Retinal pigment epithelial cell (primary cell): ENCODE measurements at regions not wholly inside any gene's neighbourhood (a gene's known extent, or its start where the extent isn't known, plus 50 kb on each side); places are given as distances from the start of the nearest gene placed in this dataset.

Experiments
- DNase-seq: peaks from one replicate; pipeline ENCODE4 v3.0.0-alpha.2; 2010; ENCODE audit warnings: low read depth
- H3K4me3 ChIP-seq: 2 replicates; pipeline ENCODE4 v1.5.1; 2011; ENCODE audit warnings: mild to moderate bottlenecking, low read length, control low read depth, moderate library complexity
- TF ChIP-seq, protein P1 (sequence below): conservative IDR thresholded peaks from 2 replicates; pipeline ENCODE4 v1.5.1; 2011; ENCODE audit warnings: low read depth, low read length, control low read depth, inconsistent platforms

DNA sequence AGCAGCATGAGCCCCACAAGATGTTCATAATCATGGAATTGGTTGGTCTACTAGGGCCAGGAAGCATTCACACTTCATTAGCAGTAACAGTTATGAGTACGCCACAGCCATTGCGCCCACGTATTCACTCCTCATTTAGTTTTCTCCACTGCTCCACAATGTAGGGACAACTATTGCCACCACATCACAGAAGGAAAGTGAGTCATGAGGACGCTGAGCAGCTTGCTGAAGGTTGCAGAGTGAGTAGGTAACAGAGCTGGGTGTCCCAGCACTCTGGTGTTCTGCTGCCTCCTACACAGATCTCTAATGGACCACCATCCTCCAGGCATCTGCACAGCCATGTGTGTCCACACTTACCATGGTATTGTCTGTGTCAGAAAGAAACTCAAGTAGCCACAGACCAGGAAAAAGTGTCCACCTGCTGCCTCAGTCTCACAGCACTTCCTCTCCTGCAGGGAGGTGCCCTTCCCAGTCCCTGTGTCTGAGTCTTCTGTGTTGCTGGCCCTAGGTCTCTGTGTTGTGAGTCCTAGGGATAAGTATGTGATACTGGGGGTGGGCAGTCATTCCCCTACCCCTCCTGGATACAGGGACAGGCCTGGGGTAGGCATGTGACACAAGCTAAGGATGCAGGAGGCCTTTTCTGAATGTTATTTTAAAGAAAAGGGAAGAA is 103.9 kb downstream of the TTLL2 start:
- DNase-seq: no peak
- H3K4me3 ChIP-seq: no peak overlapping the region
- TF ChIP-seq, protein P1, sequence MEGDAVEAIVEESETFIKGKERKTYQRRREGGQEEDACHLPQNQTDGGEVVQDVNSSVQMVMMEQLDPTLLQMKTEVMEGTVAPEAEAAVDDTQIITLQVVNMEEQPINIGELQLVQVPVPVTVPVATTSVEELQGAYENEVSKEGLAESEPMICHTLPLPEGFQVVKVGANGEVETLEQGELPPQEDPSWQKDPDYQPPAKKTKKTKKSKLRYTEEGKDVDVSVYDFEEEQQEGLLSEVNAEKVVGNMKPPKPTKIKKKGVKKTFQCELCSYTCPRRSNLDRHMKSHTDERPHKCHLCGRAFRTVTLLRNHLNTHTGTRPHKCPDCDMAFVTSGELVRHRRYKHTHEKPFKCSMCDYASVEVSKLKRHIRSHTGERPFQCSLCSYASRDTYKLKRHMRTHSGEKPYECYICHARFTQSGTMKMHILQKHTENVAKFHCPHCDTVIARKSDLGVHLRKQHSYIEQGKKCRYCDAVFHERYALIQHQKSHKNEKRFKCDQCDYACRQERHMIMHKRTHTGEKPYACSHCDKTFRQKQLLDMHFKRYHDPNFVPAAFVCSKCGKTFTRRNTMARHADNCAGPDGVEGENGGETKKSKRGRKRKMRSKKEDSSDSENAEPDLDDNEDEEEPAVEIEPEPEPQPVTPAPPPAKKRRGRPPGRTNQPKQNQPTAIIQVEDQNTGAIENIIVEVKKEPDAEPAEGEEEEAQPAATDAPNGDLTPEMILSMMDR: no peak

DNA sequence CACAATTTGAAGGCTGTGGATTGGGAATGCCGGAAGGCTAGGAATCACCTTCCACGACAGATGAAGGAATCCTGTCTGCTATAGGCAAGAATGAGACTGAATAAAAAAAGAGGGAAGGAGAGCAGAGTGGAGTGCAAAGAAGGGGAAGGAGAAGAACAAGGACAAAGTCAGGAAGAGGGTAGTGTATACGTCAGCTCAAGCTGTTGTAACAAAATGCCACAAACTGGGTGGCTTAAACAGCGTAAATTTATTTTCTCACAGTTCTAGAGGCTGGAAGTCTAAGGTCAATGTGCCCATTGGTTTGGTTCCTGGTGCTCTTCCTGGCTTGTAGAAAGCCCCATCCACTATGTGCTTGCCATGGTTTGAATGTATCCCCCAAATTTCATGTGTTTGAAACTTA is 104.5 kb downstream of the TTLL2 start:
- TF ChIP-seq, protein P1: no peak
- H3K4me3 ChIP-seq: no peak overlapping the region
- no peak for DNase-seq

DNA sequence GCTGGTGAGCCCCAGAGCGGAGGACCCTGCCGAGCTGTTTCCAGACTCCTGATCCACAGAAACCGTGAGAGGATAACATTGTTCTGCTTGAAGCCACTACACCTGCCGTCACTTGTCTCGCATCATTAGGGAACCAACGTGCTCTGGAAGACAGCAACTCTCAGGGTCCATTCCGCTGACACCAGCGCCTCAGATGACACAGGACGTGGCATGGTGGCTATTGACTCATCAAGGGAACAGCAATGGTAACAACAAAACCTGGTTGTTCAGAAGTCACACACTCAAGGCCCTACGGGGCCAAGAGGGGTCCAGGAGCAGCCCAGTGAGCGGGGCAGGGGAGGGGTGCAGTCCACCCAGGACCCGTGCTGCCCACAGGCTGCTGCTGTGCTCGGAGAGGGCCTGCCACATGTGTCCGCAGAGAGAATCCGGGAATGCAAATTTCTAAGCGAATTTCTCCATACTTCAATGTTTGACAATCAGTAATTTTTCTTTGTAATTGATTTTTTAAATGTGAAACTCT is 110.4 kb downstream of the TTLL2 start:
- TF ChIP-seq, protein P1: no peak
- no peak for DNase-seq
- H3K4me3 ChIP-seq: no peak overlapping the region

DNA sequence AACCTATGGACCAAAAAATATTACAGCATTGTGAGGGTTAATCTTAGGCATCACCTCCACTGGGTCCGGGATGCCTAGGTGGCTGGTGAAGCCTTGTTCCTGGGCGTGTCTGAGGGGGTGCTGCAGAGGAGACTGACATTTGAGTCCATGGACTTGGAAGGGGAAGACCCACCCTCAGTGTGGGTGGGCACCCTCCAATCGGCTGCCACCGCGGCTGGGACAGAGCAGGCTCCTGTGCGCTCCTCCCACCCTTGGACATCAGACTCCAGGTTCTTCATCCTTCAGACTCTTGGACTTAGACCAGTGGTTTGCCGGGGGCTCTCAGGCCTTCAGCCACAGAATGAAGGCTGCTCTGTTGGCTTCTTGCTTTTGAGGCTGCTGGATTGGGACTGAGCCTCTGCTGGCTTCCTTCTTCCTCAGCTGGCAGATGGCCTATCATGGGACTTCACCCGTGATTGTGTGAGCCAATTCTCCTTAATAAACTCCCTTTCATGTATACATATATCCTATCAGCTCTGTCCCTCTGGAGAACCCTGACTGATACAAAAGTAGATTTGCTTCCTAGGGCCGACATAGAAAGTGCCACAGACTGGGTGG is 113.1 kb downstream of the TTLL2 start:
- TF ChIP-seq, protein P1: no peak
- DNase-seq: no peak
- H3K4me3 ChIP-seq: no peak overlapping the region

DNA sequence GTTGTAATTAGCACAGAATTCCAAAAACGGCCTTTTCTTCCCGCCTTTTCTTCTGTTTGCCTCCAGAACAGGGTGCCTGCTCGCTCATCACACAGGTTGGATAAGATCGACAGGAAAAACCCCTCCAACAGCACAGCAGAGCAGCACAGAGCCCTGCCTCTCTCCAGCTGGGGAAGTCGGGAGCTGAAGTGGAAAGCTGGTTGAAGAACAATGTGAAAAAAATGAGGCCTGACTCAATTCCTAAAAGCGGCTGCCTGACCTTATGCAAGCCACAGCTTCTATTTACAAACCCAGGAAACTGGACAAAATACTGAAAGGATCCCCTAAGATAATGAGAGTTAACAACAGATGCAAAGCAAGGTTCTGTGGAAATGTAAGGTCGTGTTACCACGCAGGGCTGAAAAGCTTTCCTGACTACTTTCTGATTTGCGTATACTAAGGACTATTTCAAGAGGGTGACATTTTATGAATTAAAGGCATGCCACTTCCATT is 116.9 kb downstream of the TTLL2 start:
- H3K4me3 ChIP-seq: no peak overlapping the region
- TF ChIP-seq, protein P1: no peak
- no peak for DNase-seq

DNA sequence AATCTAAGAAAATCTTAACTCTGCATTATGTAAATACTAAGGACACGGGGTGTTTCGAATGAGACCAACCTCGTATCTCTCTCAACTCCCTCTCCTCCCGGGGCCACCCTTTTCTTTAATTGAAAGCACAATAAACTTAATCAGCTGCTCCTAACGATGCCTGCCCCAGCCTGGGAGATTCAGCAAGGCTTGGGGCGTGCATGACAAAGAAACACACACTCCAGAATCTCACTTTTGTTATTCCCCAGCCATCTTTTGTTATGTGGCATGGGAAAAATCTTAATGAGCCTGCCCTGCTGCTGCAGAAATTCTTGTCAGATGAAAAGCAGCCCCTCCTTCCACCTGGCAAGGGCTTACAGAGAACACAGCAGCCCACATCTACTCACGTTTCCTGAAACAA is 117.4 kb downstream of the TTLL2 start:
- no peak for DNase-seq
- TF ChIP-seq, protein P1: no peak
- H3K4me3 ChIP-seq: no peak overlapping the region
